ENCODE measurements at regions not wholly inside any gene's neighbourhood (a gene's known extent, or its start where the extent isn't known, plus 50 kb on each side); places are given as distances from the start of the nearest gene placed in this dataset.

DNA sequence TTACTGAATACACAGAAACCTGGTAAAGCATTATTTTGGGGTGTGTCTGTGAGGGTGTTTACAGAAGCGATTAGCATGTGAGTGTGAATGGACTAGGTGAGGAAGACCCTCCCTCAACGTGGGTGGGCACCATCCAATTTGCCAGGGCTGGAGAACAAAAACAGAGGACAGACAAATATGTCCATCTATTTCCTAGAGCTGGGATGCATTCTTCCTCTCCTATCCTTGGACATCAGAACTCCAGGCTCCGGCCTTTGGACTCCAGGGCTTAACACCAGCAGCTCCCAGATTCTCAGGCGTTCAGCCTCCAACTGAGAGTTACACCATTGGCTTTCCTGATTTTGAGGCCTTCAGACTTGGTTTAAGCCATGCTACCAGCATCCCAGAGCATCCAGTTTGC lies 65.8 kb upstream of the CHD1 start:
- DNase-seq (ENCODE audit: low read depth in 4 of 4, low spot score in 3 of 4), result no peak

- no peak for DNase-seq (ENCODE audit: low read depth in 4 of 4, low spot score in 3 of 4)
Observed at GRCh38 chr5:98993512-98993911, 64.7 kb upstream of the CHD1 start.

- no peak for DNase-seq (ENCODE audit: low read depth in 4 of 4, low spot score in 3 of 4)
Observed at GRCh38 chr5:98992552-98992951, 63.7 kb upstream of the CHD1 start.

DNA sequence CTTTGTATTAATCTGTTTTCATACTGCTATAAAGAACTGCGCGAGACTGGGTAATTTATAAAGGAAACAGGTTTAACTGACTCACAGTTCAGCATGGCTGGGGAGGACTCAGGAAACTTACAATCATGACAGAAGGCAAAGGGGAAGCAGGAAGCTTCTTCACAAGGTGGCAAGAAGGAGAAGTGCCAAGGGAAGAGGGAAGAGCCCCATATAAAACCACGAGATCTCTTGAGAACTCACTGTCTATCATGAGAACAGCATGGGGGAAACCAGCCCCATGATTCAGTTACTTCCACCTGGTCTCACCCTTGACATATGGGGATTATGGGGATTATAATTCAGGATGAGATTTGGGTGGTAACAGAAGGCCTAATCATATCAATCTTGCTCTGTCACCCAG lies 60.9 kb upstream of the CHD1 start:
- DNase-seq (ENCODE audit: low read depth in 4 of 4, low spot score in 3 of 4), result no peak

GRCh38 chr5:98986587-98986986 lies 57.8 kb upstream of the CHD1 start:
- DNase-seq (ENCODE audit: low read depth in 4 of 4, low spot score in 3 of 4), result no peak

GRCh38 chr5:98982880-98983279 lies 54.1 kb upstream of the CHD1 start:
- DNase-seq (ENCODE audit: low read depth in 4 of 4, low spot score in 3 of 4), result no peak

Measured in left renal pelvis (tissue), 4 donors.